ENCODE measurements at regions not wholly inside any gene's neighbourhood (a gene's known extent, or its start where the extent isn't known, plus 50 kb on each side); places are given as distances from the start of the nearest gene placed in this dataset.

DNA sequence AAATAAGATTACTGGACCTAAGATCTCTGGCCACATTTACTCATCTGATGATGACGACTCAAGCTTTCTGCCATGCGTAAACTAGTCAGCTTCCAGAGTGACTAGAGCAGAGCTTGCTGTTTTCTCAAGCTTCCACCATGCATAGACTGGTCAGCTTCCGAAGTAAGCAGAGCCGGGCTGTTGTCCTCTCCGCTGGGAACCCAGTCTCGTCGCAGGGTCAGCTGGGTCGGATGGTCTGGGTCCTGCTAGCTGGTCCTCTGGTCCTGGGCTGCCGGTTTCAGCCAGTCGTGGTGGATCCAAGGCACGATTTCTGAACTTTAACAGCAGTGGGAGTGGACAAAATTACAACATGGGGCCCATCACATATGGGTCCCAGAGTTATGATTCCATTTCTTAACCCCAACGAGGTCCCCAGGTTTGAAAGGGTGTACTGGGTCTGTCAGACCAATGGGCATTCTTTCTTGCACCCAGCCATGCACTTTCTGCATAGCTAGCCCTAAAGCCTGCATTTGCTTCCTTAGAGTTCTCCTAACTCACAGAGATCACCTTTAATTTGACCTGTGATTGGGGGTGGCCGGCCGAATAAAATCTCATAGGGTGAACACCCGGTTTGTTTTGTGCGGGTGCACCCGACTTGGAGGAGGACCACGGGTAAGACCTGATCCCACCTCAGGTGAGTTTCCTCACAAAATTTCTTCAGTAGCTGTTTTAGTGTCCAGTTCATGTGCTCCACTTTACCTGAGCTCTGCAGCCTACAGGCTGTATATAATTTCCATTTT lies 1312.8 kb downstream of the TMEM121 start:
- TF ChIP-seq, protein P1, sequence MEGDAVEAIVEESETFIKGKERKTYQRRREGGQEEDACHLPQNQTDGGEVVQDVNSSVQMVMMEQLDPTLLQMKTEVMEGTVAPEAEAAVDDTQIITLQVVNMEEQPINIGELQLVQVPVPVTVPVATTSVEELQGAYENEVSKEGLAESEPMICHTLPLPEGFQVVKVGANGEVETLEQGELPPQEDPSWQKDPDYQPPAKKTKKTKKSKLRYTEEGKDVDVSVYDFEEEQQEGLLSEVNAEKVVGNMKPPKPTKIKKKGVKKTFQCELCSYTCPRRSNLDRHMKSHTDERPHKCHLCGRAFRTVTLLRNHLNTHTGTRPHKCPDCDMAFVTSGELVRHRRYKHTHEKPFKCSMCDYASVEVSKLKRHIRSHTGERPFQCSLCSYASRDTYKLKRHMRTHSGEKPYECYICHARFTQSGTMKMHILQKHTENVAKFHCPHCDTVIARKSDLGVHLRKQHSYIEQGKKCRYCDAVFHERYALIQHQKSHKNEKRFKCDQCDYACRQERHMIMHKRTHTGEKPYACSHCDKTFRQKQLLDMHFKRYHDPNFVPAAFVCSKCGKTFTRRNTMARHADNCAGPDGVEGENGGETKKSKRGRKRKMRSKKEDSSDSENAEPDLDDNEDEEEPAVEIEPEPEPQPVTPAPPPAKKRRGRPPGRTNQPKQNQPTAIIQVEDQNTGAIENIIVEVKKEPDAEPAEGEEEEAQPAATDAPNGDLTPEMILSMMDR (IDR thresholded peaks at IDR 0.05; ENCODE audit: insufficient read depth, low read length) = no peak
- TF ChIP-seq, protein P2, sequence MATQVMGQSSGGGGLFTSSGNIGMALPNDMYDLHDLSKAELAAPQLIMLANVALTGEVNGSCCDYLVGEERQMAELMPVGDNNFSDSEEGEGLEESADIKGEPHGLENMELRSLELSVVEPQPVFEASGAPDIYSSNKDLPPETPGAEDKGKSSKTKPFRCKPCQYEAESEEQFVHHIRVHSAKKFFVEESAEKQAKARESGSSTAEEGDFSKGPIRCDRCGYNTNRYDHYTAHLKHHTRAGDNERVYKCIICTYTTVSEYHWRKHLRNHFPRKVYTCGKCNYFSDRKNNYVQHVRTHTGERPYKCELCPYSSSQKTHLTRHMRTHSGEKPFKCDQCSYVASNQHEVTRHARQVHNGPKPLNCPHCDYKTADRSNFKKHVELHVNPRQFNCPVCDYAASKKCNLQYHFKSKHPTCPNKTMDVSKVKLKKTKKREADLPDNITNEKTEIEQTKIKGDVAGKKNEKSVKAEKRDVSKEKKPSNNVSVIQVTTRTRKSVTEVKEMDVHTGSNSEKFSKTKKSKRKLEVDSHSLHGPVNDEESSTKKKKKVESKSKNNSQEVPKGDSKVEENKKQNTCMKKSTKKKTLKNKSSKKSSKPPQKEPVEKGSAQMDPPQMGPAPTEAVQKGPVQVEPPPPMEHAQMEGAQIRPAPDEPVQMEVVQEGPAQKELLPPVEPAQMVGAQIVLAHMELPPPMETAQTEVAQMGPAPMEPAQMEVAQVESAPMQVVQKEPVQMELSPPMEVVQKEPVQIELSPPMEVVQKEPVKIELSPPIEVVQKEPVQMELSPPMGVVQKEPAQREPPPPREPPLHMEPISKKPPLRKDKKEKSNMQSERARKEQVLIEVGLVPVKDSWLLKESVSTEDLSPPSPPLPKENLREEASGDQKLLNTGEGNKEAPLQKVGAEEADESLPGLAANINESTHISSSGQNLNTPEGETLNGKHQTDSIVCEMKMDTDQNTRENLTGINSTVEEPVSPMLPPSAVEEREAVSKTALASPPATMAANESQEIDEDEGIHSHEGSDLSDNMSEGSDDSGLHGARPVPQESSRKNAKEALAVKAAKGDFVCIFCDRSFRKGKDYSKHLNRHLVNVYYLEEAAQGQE (IDR thresholded peaks at IDR 0.05; ENCODE audit: insufficient replicate concordance, low read depth) = no peak
